Osteocyte (in vitro differentiated cells): ENCODE measurements at regions not wholly inside any gene's neighbourhood (a gene's known extent, or its start where the extent isn't known, plus 50 kb on each side); places are given as distances from the start of the nearest gene placed in this dataset.

Experiments used
- DNase-seq: peaks from one replicate; pipeline ENCODE4 v3.0.0; 2021; ENCODE audit warnings: mixed read lengths; ENCODE audit not compliant: unreplicated experiment; ENCODE audit errors: extremely low spot score
- H3K27ac Mint-ChIP-seq: one replicate; pipeline ENCODE4 v1.8.0; 2021; ENCODE audit warnings: mild to moderate bottlenecking, mixed read lengths; ENCODE audit not compliant: unreplicated experiment
- H3K27me3 Mint-ChIP-seq: one replicate; pipeline ENCODE4 v1.8.0; 2021; ENCODE audit warnings: mixed read lengths; ENCODE audit not compliant: unreplicated experiment
- H3K36me3 Mint-ChIP-seq: one replicate; pipeline ENCODE4 v1.8.0; 2021; ENCODE audit warnings: mixed read lengths; ENCODE audit not compliant: unreplicated experiment
- H3K4me1 Mint-ChIP-seq: one replicate; pipeline ENCODE4 v1.8.0; 2021; ENCODE audit warnings: mixed read lengths; ENCODE audit not compliant: unreplicated experiment
- H3K4me3 Mint-ChIP-seq: one replicate; pipeline ENCODE4 v1.8.0; 2021; ENCODE audit warnings: mild to moderate bottlenecking, moderate library complexity, mixed read lengths; ENCODE audit not compliant: unreplicated experiment
- H3K9me3 Mint-ChIP-seq: one replicate; pipeline ENCODE4 v1.8.0; 2021; ENCODE audit warnings: mixed read lengths; ENCODE audit not compliant: unreplicated experiment
- CTCF ChIP-seq: fragments of 200-600 bp; sonication (generic); IDR thresholded peaks from 2 replicates; pipeline ENCODE4 v1.5.0; 2021; ENCODE audit warnings: antibody characterized with exemption, mild to moderate bottlenecking, moderate library complexity

- DNase-seq = no peak
- Mint-ChIP-seq H3K36me3 (no peaks in the 10 kb centered on the region), H3K4me3 (no peak overlapping the region), H3K27ac (no peak overlapping the region), H3K9me3 (peaks cover 5% of the 10 kb centered on the region), H3K27me3 (no peaks in the 10 kb centered on the region), H3K4me1 (no peaks in the 10 kb centered on the region)
- no peak for TF ChIP-seq CTCF
Measured at GRCh38 chr13:53254500-53254899, 225.9 kb downstream of the OLFM4 start.

GRCh38 chr13:53255795-53256194 lies 227.2 kb downstream of the OLFM4 start:
- no peaks in the 10 kb centered on the region for H3K4me1 Mint-ChIP-seq
- H3K27ac Mint-ChIP-seq = no peak overlapping the region
- DNase-seq = no peak
- no peaks in the 10 kb centered on the region for H3K27me3 Mint-ChIP-seq
- peaks cover 5% of the 10 kb centered on the region for H3K9me3 Mint-ChIP-seq
- no peak for TF ChIP-seq CTCF
- no peaks in the 10 kb centered on the region for H3K36me3 Mint-ChIP-seq
- no peak overlapping the region for H3K4me3 Mint-ChIP-seq

- H3K9me3 Mint-ChIP-seq = peaks cover 5% of the 10 kb centered on the region
- DNase-seq = no peak
- H3K27me3 Mint-ChIP-seq = no peaks in the 10 kb centered on the region
- H3K4me3 Mint-ChIP-seq = no peak overlapping the region
- TF ChIP-seq CTCF = no peak
- no peaks in the 10 kb centered on the region for H3K4me1 Mint-ChIP-seq
- H3K36me3 Mint-ChIP-seq = no peaks in the 10 kb centered on the region
- no peak overlapping the region for H3K27ac Mint-ChIP-seq
Measured at GRCh38 chr13:53260594-53260993, 232.0 kb downstream of the OLFM4 start.

GRCh38 chr13:53264751-53265385 lies 236.3 kb downstream of the OLFM4 start:
- DNase-seq = no peak
- Mint-ChIP-seq H3K4me3 (no peak overlapping the region), H3K36me3 (no peaks in the 10 kb centered on the region), H3K4me1 (no peaks in the 10 kb centered on the region), H3K27ac (no peak overlapping the region), H3K9me3 (peaks cover 15% of the 10 kb centered on the region), H3K27me3 (no peaks in the 10 kb centered on the region)
- no peak for TF ChIP-seq CTCF

- peaks cover 27% of the 10 kb centered on the region for H3K9me3 Mint-ChIP-seq
- no peaks in the 10 kb centered on the region for H3K27me3 Mint-ChIP-seq
- TF ChIP-seq CTCF = no peak
Measured at GRCh38 chr13:53266757-53267156, 238.1 kb downstream of the OLFM4 start.

More at GRCh38 chr13:53266757-53267156, 238.1 kb downstream of the OLFM4 start:
- H3K4me3 Mint-ChIP-seq = no peak overlapping the region
- no peaks in the 10 kb centered on the region for H3K36me3 Mint-ChIP-seq
- no peaks in the 10 kb centered on the region for H3K4me1 Mint-ChIP-seq
- no peak for DNase-seq
- no peak overlapping the region for H3K27ac Mint-ChIP-seq
